ENCODE measurements at regions not wholly inside any gene's neighbourhood (a gene's known extent, or its start where the extent isn't known, plus 50 kb on each side); places are given as distances from the start of the nearest gene placed in this dataset.
A peak's percentile ranks its signal among the peaks of the same experiment; 100 is the strongest.

DNA sequence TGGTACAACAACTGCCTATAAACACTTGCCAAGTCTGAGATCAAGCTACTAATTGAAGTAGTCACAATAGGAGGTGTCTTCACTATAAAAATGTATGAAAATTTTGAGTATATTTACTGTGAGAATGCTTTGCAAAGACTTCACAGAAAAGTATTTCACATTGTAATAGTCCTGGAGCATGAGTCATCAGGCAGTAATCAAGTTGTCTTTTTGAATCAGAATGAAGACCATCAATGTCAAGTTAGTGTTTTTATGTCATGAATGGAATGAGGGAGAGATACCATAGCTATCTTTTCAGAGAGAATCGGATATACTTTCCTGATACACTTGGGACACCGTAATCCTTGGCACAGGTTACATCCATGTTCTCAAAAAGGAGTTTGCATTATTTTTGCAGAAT is 466.9 kb upstream of the ARRDC3 start:
- DNase-seq (ENCODE audit: low read depth, low spot score) = no peak
- TF ChIP-seq, protein P1, sequence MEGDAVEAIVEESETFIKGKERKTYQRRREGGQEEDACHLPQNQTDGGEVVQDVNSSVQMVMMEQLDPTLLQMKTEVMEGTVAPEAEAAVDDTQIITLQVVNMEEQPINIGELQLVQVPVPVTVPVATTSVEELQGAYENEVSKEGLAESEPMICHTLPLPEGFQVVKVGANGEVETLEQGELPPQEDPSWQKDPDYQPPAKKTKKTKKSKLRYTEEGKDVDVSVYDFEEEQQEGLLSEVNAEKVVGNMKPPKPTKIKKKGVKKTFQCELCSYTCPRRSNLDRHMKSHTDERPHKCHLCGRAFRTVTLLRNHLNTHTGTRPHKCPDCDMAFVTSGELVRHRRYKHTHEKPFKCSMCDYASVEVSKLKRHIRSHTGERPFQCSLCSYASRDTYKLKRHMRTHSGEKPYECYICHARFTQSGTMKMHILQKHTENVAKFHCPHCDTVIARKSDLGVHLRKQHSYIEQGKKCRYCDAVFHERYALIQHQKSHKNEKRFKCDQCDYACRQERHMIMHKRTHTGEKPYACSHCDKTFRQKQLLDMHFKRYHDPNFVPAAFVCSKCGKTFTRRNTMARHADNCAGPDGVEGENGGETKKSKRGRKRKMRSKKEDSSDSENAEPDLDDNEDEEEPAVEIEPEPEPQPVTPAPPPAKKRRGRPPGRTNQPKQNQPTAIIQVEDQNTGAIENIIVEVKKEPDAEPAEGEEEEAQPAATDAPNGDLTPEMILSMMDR (IDR thresholded peaks at IDR 0.05; ENCODE audit: insufficient read depth, low read length, missing control alignments) = no peak
- POLR2A ChIA-PET = interaction anchor here (0.6 kb wide), 1 partner anchor 52 kb away, joined by 3 read pairs; no protein-coding TSS in a partner anchor
- CTCF ChIA-PET = no interaction called here
- no peak overlapping the region for H3K4me3 ChIP-seq (ENCODE audit: low read depth, low read length)

GRCh38 chr5:91849069-91849468 is 466.0 kb upstream of the ARRDC3 start:
- POLR2A ChIA-PET = no interaction called here
- CTCF ChIA-PET = no interaction called here
- TF ChIP-seq, protein P1 (IDR thresholded peaks at IDR 0.05; ENCODE audit: insufficient read depth, low read length, missing control alignments) = no peak
- no peak overlapping the region for H3K4me3 ChIP-seq (ENCODE audit: low read depth, low read length)
- no peak for DNase-seq (ENCODE audit: low read depth, low spot score)

DNA sequence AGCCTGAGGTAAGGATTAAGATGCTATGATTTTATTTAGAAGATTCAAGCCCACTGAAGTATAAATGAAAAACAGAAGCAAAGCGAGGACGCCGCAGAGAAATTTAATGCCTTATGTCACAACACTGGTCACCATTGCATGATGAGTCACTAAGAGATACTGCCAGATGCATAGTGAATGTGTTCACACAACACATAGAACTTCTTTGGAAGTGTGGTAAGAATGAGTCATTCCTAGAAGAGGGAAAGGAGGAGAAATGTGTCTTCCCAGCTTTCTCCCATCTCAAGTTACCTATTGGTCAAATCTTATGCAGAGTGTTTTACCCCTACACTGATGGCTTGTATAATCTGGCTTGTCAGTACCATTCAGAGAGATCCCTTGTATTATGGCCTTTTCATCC is 465.3 kb upstream of the ARRDC3 start:
- POLR2A ChIA-PET = no interaction called here
- DNase-seq (ENCODE audit: low read depth, low spot score) = peak; percentile 37
- CTCF ChIA-PET = no interaction called here
- TF ChIP-seq, protein P1 (IDR thresholded peaks at IDR 0.05; ENCODE audit: insufficient read depth, low read length, missing control alignments) = no peak
- H3K4me3 ChIP-seq (ENCODE audit: low read depth, low read length) = no peak overlapping the region

- ChIA-PET POLR2A (no interaction called here), CTCF (no interaction called here)
- no peak overlapping the region for H3K4me3 ChIP-seq (ENCODE audit: low read depth, low read length)
- DNase-seq (ENCODE audit: low read depth, low spot score) = no peak
- TF ChIP-seq, protein P1 (IDR thresholded peaks at IDR 0.05; ENCODE audit: insufficient read depth, low read length, missing control alignments) = no peak
These were observed 458.3 kb upstream of the ARRDC3 start for GRCh38 chr5:91841423-91841822.

- ChIA-PET CTCF (no interaction called here), POLR2A (no interaction called here)
- no peak overlapping the region for H3K4me3 ChIP-seq (ENCODE audit: low read depth, low read length)
- TF ChIP-seq, protein P1 (IDR thresholded peaks at IDR 0.05; ENCODE audit: insufficient read depth, low read length, missing control alignments) = no peak
- no peak for DNase-seq (ENCODE audit: low read depth, low spot score)
These were observed 457.3 kb upstream of the ARRDC3 start for GRCh38 chr5:91840412-91840811.

DNA sequence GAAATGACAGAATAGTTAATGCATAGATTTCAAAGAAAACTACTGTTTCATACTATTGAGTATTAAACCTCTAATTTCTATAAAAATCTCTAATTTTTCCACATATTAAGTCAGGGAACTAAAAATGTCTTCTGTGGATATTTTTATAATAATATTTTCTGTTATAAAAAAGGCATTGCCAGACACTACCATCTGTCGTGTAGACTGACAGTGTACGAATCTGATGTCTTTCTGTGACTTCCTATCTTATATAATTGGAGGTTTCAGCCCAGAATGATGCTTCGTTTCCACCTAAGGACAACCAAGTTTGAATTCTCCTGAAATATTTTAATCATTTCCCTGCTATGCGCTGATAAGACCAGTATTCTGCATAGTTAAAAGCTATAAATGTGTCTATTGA is 456.6 kb upstream of the ARRDC3 start:
- CTCF ChIA-PET = no interaction called here

More for the DNA sequence above, 456.6 kb upstream of the ARRDC3 start:
- TF ChIP-seq, protein P1 (IDR thresholded peaks at IDR 0.05; ENCODE audit: insufficient read depth, low read length, missing control alignments) = no peak
- DNase-seq (ENCODE audit: low read depth, low spot score) = no peak
- POLR2A ChIA-PET = no interaction called here
- no peak overlapping the region for H3K4me3 ChIP-seq (ENCODE audit: low read depth, low read length)

All from AG04449 (cell line).